ENCODE measurements at regions not wholly inside any gene's neighbourhood (a gene's known extent, or its start where the extent isn't known, plus 50 kb on each side); places are given as distances from the start of the nearest gene placed in this dataset.

GRCh38 chr3:167188592-167188991, 191.5 kb downstream of the ZBBX start:
- no peak for DNase-seq (ENCODE audit: low spot score)

- DNase-seq (ENCODE audit: low spot score): no peak
Observed at GRCh38 chr3:167187221-167187620, 192.9 kb downstream of the ZBBX start.

- DNase-seq (ENCODE audit: low spot score): peak; percentile 33
Observed at GRCh38 chr3:167184511-167184910, 195.6 kb downstream of the ZBBX start.

DNA sequence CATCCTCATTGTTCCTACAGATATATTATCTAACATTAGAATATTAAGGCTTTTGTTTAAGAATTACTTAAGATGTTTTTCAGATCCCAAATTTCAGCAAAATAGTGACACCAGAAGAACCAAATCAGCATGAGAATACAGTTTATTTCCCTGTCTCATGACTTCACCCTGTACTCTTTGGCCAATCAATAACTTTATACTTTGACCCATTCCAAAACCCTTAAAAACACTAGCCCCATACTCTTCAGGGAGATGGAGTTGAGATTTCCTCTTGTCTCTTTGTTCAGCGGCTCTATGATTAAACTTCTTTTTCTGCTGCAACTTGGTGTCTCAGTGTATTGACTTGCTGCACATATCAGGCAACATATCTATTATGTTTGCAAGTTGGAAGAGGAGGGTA, 207.7 kb downstream of the ZBBX start:
- DNase-seq (ENCODE audit: low spot score): no peak

DNA sequence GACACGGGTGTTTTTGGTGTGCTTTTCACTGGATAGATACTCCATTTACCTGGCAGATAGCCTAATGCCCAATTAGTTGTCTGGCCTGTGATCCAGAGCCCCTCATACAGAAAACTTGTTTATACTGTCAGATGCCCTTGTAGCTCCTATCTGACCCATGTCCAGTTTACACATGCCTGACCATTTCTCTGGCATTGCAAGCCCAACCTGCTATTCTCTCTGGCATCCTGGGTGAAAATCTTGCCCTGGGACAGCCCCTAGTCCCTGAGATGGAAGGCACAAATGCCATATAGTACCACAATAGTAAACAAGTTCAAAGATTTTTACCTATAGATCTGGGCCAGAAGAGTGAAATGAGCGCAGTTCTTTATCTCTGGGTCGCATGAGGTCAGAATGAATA, 212.6 kb downstream of the ZBBX start:
- DNase-seq (ENCODE audit: low spot score): no peak

GRCh38 chr3:167166594-167167253, 213.4 kb downstream of the ZBBX start:
- peak; percentile 12 for DNase-seq (ENCODE audit: low spot score)

GRCh38 chr3:167166012-167166411, 214.1 kb downstream of the ZBBX start:
- DNase-seq (ENCODE audit: low spot score): no peak

GRCh38 chr3:167163580-167163979, 216.5 kb downstream of the ZBBX start:
- no peak for DNase-seq (ENCODE audit: low spot score)

DNA sequence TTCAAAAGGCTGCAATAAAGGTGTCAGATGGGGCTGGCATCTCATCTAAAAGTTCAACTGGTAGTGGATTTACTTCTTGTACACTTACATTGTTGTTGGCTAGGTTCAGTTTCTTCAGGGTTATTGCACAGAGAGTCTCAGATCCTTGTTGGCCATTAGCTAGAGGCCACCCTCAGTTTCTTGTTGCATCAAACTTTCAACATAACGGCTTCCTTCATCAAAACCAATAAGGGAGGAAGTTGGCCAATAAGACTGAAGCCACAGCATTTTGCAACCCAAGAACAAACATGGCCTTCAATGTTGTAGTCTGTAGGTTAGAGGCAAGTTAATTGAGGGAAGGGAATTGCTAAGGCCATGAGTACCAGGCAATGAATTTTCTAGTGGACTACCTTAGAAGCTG, 218.0 kb downstream of the ZBBX start:
- no peak for DNase-seq (ENCODE audit: low spot score)

- no peak for DNase-seq (ENCODE audit: low spot score)
Observed at GRCh38 chr3:167160781-167161180, 219.3 kb downstream of the ZBBX start.

DNA sequence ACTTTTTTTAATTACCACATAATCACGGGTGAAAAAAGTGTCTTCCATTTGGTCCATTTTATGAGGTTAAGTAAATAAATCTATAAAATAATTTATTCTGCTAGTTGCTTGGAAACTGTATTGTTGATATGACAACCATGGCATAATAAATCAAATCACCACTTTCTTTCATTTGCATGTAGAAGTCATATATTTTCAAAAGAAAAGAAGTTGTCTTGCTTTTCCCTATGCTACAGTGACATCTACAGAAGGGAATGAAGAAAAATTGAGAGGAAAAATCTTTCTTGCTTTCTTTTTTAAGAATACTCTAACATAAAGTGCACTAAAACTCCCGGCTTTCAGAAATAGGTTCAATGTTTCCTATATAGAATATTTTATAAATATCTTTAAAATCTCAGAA, 228.5 kb downstream of the ZBBX start:
- DNase-seq (ENCODE audit: low spot score): no peak

DNA sequence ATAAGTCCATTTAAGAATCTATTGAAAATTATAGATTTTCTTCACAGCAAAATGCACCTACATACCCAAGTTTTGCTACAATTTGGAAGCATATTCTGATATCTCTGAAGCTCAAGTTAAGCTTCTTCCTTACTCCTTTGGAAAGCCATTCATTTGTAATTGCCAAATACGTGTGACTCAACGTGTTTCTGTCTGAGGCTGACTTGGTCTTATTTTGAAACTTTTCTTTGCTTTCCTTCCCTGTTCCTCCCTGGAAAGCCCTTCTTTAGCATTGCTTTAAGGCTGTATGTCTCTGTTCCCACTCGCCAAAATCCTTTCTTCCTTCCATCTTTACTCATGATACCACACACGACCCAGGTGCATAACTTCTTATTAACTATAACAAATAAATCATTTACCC, 232.0 kb downstream of the ZBBX start:
- no peak for DNase-seq (ENCODE audit: low spot score)

- DNase-seq (ENCODE audit: low spot score): no peak
Observed at GRCh38 chr3:167146911-167147310, 233.2 kb downstream of the ZBBX start.

DNA sequence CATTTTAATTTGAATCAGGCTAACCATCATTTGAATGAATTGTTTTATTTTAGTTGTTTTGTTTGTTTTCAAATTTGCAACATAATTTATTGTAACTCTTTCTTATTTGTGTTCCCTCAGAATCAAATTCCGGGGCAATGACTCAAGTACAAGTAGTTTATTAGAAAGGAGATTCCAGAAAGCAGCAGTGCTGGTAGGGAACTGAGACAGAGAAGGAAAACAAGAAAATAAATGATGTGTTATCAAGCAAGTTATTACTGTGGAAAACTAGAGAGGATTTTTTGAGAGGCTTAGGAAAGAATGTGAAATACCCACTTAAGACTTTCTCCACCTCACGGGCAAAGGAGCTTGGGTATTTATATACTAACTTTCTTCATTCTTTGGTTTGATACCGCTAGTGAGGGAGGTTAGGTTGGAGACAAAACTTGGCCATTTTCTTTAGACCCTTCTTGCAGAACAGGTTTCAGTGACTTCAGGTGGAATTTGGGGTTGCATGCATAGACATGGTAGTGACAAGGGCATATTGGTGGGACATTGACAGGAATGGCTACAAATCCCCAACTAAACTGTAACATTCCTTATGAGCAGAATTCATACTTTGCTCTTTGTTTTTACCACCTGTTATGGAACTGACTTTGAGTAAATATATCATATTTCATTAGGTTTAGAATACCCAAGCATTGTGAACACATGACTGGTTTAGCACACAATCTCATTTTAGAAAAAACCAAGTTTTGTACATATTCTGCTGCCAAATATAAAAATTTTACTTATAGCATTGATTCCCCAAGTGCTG, 254.3 kb downstream of the ZBBX start:
- no peak for DNase-seq (ENCODE audit: low spot score)

GRCh38 chr3:167120828-167121227, 259.3 kb downstream of the ZBBX start:
- DNase-seq (ENCODE audit: low spot score): no peak

GRCh38 chr3:167116120-167116922, 263.8 kb downstream of the ZBBX start:
- DNase-seq (ENCODE audit: low spot score): no peak

- DNase-seq (ENCODE audit: low spot score): no peak
Observed at GRCh38 chr3:167115331-167115934, 264.7 kb downstream of the ZBBX start.

GRCh38 chr3:167114619-167115018, 265.5 kb downstream of the ZBBX start:
- no peak for DNase-seq (ENCODE audit: low spot score)

DNA sequence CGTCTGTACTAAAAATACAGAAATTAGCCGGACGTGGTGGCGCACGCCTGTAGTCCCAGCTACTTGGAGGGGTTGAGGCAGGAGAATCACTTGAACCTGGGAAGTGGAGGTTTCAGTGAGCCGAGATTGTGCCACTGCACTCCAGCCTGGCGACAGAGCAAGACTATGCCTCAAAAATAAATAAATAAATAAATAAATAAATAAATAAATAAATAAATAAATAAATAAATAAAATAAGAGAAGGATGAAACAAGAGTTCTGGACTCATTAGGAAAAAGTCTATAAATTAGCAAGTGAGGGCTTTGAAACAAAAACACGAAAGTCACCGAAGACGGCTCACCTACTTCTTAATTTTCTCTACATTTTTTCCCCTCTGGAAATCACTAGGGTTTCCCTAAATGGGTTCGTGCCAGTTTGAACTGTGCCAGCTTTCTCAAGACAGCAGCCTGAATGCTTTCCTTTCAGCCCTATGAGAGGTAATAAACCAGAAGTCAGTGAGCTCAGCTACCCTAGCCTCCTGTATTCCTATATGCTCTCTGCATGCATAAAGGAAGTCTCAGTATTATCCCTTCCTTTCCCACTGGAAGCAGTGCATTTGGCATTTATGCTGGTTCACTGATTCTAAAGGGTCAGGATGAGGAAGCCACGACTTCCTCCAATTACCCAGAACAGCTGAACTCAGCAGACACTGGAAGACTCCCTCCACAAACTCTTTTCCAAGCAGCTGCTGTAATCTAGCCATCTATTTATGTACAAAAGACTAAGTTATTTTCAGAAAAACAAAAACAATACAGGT, 266.9 kb downstream of the ZBBX start:
- DNase-seq (ENCODE audit: low spot score): no peak

DNA sequence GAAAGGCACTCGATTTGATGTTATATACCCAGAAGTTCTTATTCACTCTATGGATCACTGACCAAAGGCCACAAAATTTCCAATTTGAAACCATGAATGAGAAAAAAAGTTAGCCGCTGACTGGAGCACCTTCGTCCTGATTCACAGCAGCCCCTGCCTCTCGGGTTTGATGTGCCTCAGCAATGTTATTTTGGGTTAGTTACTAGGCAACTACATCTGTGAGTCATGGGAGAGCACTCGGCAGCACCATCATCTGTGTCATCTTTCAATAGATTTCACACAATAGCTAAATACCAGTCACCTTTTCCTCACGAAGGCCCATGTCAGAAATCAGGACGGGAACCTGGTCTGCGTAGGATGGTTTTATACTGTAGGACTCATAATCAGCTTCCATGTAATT, 269.2 kb downstream of the ZBBX start:
- peak; percentile 38 for DNase-seq (ENCODE audit: low spot score)

- no peak for DNase-seq (ENCODE audit: low spot score)
Observed at GRCh38 chr3:167109746-167110145, 270.4 kb downstream of the ZBBX start.

DNA sequence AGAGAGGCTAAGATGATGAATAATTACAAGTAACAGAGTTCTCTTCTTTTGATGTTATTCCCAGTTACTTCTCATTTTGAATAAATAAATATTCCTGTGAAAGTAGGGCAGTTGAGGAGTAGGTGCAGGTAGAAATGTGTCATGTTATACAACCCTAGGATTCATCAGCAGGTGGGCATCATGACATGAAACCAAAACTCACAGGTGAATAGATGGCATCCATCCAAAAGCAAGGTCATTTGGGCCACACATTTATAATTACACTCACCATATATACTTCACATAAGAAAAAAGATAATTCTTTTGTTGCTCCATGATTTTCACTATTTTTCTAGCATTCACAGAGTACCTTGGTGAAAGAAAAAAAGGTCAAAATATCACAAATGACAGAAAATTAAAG, 273.6 kb downstream of the ZBBX start:
- DNase-seq (ENCODE audit: low spot score): no peak
